Peyer's patch (tissue), 4 donors: ENCODE measurements at regions not wholly inside any gene's neighbourhood (a gene's known extent, or its start where the extent isn't known, plus 50 kb on each side); places are given as distances from the start of the nearest gene placed in this dataset.
"Not testable (repeated sequence)": the region's sequence is repeated elsewhere in the genome, so short reads cannot be mapped to it uniquely, and the experiment has no call there.

Experiments
- DNase-seq, 3 donors: peaks; one replicate each; pipeline ENCODE4 v3.0.0-alpha.2; 2017 to 2019
- H3K27ac ChIP-seq, 4 donors: fragments of 200-600 bp; sonication (generic); one replicate each; pipeline ENCODE4 v1.5.1; 2016 to 2019
- H3K27me3 ChIP-seq, 2 donors: fragments of 200-600 bp; sonication (generic); one replicate each; pipeline ENCODE4 v1.5.1; 2019
- H3K36me3 ChIP-seq, 3 donors: fragments of 200-600 bp; sonication (generic); one replicate each; pipeline ENCODE4 v1.5.1; 2016 to 2019
- H3K4me1 ChIP-seq, 4 donors: fragments of 200-600 bp; sonication (generic); one replicate each; pipeline ENCODE4 v1.5.1; 2016 to 2019
- H3K4me3 ChIP-seq, 4 donors: fragments of 200-600 bp; sonication (generic); 1 replicate in 3 of 4; 2 replicates in 1 of 4; pipeline ENCODE4 v1.5.1; 2016 to 2019; ENCODE audit warnings: mild to moderate bottlenecking in 1 of 4
- H3K9me3 ChIP-seq, 4 donors: fragments of 200-600 bp; sonication (generic); one replicate each; pipeline ENCODE4 v1.5.1; 2016 to 2019; ENCODE audit warnings: mild to moderate bottlenecking in 1 of 4
- CTCF ChIP-seq, 6 experiments: fragments of 450-650 bp in 4 of 6; fragments of 200-600 bp in 2 of 6; sonication (generic) in 1 of 6; IDR thresholded peaks; one replicate each; pipeline ENCODE4 v1.5.1; 2017 to 2019; ENCODE audit warnings: antibody characterized with exemption in 6 of 6, mild to moderate bottlenecking in 3 of 6, moderate library complexity in 1 of 6
- POLR2A ChIP-seq, 2 donors: fragments of 450-650 bp; IDR thresholded peaks; one replicate each; pipeline ENCODE4 v1.5.1; 2017; ENCODE audit warnings: antibody characterized with exemption in 2 of 2, mild to moderate bottlenecking in 2 of 2, moderate library complexity in 2 of 2

DNA sequence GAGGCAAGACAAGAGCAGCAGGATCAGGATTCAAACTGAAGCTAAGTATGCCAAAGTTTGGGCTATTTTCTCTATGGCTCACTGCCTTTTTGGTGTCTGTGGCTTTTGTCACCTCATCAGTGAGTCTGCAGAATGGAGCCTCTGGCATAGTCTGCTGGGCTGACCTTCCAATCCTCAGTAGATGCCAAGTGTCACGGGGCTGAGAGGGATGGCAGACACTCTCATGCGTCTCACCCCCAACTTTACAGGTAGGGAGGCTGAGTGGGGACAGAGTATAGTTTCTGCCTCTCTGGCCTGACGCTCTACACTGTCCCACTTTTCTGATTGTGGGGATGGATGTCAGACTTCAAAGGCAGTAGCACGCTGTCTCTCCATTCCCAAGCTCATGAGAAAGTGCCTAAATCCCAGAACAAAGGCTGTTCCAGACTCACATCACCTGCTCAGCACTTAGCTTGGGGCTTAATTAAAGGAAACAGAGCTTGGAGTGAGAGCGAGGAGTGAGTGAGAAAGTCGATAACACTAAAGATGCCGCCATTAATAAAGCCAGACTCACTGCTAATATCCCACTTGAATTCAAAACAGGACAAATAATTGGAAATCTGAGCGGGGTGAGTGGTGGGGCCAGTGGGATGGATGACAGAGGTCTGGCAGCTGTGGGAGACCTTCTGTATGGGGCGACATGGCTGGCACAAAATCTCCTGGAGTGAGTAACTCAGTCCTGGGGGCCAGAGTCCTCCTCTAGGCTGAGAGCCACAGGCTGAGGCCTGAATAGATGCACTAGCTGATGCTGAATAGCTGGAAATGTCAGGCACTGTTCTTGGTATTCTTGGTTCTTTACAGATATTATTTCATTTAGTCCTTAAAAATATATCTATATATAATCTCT lies 78.4 kb upstream of the MRPS22 start:
- Histone ChIP-seq H3K27me3 (no peaks in the 10 kb centered on the region), H3K9me3 (no peaks in the 10 kb centered on the region), H3K4me3 (no peak overlapping the region), H3K36me3 (no peaks in the 10 kb centered on the region), H3K27ac (no peak overlapping the region), H3K4me1 (no peaks in the 10 kb centered on the region)
- no peak for TF ChIP-seq POLR2A (IDR thresholded peaks at IDR 0.05)
- TF ChIP-seq CTCF (IDR thresholded peaks at IDR 0.05) = no peak
- DNase-seq = no peak

DNA sequence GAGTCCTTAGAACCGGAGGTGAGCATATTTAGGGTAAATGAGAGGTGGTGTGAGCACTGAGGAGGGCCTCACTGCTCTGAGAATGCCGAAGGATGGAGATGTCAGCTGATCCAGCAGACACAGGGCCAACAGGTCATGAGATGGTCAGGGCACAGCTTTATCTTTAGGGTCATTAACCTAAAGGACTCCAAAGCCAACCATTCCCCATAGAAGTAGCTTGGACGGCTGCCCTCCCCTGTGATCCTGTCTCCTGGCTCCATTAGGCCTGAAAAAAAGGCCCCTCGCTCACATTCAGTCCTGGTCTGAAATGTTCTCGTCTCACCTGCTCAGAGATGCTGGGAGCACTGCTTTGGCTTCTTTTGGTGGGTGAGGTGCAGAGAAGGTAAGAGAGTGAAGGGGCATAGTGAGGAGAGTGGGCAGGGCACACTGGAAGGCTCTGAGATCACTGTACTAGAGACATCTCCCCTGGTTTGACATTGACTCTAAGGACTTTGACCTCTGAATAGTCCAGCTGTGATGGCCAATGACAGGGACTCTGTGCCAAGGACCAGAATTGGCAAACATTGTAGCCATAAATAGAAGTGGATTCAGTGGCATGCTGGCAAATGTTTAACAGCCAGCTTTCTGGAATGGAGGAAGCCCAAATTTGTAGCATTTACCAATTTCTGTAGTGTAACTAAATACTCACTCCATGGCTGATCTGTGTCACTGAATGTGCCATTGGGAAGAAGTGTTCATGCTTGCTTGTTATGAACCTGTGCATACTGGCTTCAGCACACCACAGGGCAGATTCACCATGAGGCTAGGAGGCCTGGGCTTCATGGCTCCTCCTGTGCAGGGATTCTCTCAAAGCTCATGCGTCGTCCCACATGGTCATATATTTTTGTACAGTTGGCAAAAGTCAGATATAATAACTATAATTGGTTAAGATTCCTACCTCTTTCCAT lies 76.2 kb upstream of the MRPS22 start:
- H3K4me1 ChIP-seq = no peaks in the 10 kb centered on the region
- no peak overlapping the region for H3K4me3 ChIP-seq
- no peaks in the 10 kb centered on the region for H3K9me3 ChIP-seq
- TF ChIP-seq CTCF (IDR thresholded peaks at IDR 0.05) = no peak
- no peak for TF ChIP-seq POLR2A (IDR thresholded peaks at IDR 0.05)
- no peak for DNase-seq
- no peaks in the 10 kb centered on the region for H3K27me3 ChIP-seq
- no peak overlapping the region for H3K27ac ChIP-seq
- H3K36me3 ChIP-seq = no peaks in the 10 kb centered on the region

GRCh38 chr3:139269984-139270383 lies 73.8 kb upstream of the MRPS22 start:
- no peaks in the 10 kb centered on the region for H3K27me3 ChIP-seq
- TF ChIP-seq CTCF (IDR thresholded peaks at IDR 0.05) (no peak), POLR2A (IDR thresholded peaks at IDR 0.05) (no peak)

DNA sequence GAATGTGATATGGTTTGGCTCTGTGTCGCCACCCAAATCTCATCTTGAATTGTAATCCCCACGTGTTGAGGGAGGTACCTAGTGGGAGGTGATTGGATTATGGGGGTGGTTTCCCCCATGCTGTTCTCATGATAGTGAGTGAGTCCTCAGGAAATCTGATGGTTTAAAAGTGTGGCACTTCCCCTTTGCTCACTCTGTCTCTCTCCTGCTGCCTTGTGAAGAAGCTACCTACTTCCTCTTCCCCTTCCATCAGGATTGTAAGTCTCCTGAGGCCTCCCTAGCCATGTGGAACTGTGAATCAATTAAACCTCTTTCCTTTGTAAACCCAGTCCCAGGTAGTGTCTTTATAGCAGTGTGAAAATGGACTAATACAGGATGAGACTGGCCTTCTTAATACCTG lies 73.2 kb upstream of the MRPS22 start:
- H3K4me1 ChIP-seq, H3K27me3 ChIP-seq, H3K4me3 ChIP-seq, DNase-seq, H3K36me3 ChIP-seq, H3K9me3 ChIP-seq, H3K27ac ChIP-seq: not testable (repeated sequence)

More at GRCh38 chr3:139269984-139270383, 73.8 kb upstream of the MRPS22 start:
- Histone ChIP-seq H3K4me1 (no peaks in the 10 kb centered on the region), H3K36me3 (no peaks in the 10 kb centered on the region), H3K9me3 (no peaks in the 10 kb centered on the region), H3K27ac (no peak overlapping the region), H3K4me3 (no peak overlapping the region)
- DNase-seq = no peak

DNA sequence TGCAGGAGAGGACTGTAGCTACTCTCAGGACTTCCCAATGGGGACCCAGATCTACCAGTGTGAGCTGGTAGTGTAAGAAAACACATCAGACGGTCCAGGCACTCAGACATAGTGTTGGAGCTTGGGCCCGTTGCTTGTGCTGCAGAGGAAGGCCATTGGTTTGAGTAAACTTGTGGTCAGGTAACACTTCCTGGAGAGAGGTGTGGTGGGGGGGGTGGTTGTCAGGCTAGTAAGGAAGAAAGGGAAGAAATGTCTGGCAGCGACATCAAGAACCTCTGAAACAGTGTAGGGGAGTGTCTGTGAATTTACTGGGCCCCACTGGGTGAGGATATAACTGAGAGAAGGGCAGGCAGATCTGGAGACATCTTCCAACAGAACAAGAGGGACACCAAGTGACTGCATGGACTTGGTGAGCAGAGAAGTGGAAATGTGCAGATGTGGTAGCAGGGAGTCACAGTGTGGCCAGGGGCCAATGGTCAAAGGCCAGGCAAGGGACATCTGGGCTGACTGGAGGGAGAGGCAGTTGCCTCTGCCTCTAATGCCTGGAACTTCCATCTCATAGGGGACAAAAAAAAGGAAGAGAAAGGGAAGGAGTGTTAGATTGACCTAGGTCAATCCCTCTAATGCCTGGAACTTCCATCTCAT lies 63.7 kb upstream of the MRPS22 start:
- no peaks in the 10 kb centered on the region for H3K36me3 ChIP-seq
- no peak overlapping the region for H3K4me3 ChIP-seq
- no peaks in the 10 kb centered on the region for H3K27me3 ChIP-seq
- H3K4me1 ChIP-seq = no peaks in the 10 kb centered on the region
- no peaks in the 10 kb centered on the region for H3K9me3 ChIP-seq
- no peak for DNase-seq
- TF ChIP-seq CTCF (IDR thresholded peaks at IDR 0.05) = no peak
- no peak for TF ChIP-seq POLR2A (IDR thresholded peaks at IDR 0.05)
- no peak overlapping the region for H3K27ac ChIP-seq
